Activated T-cell treated with anti-CD3 and anti-CD28 coated beads, Interleukin-2, amount 50 U/mL, for 72 hours (primary cell): ENCODE measurements at regions not wholly inside any gene's neighbourhood (a gene's known extent, or its start where the extent isn't known, plus 50 kb on each side); places are given as distances from the start of the nearest gene placed in this dataset.
"Not testable (repeated sequence)": the region's sequence is repeated elsewhere in the genome, so short reads cannot be mapped to it uniquely, and the experiment has no call there.

ENCODE experiments used
- ATAC-seq, 2 donors: fragments of 150-1000 bp; cut with Tn5 transposase; replicated peaks in 1 of 2; 2 replicates each; pipeline ENCODE4 v1.10.0; 2021; ENCODE audit warnings: moderate library complexity in 2 of 2, mild to moderate bottlenecking in 1 of 2
- DNase-seq, 2 donors: peaks; one replicate each; pipeline ENCODE4 v3.0.0; 2021 to 2022; ENCODE audit warnings: mixed read lengths in 1 of 2
- H3K27ac Mint-ChIP-seq: one replicate; pipeline ENCODE4 v1.8.0; 2022; ENCODE audit warnings: mild to moderate bottlenecking, moderate library complexity, mixed read lengths
- H3K27me3 Mint-ChIP-seq: one replicate; pipeline ENCODE4 v1.8.0; 2022; ENCODE audit warnings: low read depth, mixed read lengths
- H3K36me3 Mint-ChIP-seq, 2 donors: one replicate each; pipeline ENCODE4 v1.8.0; 2022; ENCODE audit warnings: mixed read lengths in 2 of 2, mild to moderate bottlenecking in 1 of 2; ENCODE audit not compliant: insufficient read depth in 2 of 2
- H3K4me1 Mint-ChIP-seq: one replicate; pipeline ENCODE4 v1.8.0; 2022; ENCODE audit warnings: low read depth, mixed read lengths
- H3K4me3 Mint-ChIP-seq, 2 donors: one replicate each; pipeline ENCODE4 v1.8.0; 2022; ENCODE audit warnings: mild to moderate bottlenecking in 2 of 2, mixed read lengths in 2 of 2, moderate library complexity in 2 of 2
- H3K9me3 Mint-ChIP-seq, 2 donors: one replicate each; pipeline ENCODE4 v1.8.0; 2022; ENCODE audit warnings: mixed read lengths in 2 of 2

DNA sequence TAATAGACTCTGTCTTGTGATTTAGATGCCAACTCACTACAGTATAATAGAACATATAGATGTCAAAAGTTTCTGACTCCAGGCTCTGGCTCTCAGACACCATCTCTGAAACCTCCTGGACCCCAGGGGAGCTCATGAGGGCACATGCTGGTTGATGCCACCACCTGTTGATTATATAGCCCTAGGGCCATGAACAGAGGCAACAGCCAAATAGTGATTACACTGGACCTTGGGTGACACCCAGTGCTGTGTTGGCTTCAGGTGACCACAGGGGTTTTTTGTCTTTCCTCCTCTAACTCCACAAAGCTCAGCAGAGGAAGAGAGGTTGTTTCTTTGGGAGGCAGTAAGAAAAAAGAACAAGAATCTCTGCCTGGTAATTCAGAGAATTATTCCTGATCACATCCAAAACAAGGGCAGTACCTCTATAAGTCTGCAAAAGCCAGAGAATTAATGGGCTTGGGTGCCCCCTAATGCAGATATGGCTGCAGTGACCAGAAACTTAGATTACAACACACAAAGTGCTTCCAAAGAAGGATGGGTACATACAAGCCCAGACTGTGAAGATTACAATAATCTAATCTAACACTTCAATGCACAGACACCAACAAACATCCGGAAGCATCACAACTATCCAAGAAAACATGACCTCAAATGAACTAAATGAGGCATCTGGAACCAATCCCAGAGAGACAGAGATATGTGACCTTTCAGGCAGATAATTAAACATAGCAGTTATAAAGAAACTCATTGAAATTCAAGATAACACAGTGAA is 1920.6 kb downstream of the ARAP2 start:
- H3K4me1 Mint-ChIP-seq: no peaks in the 10 kb centered on the region
- DNase-seq (no peak), ATAC-seq (no peak)
- H3K27ac Mint-ChIP-seq: no peak overlapping the region
- no peaks in the 10 kb centered on the region for H3K36me3 Mint-ChIP-seq
- no peak overlapping the region for H3K4me3 Mint-ChIP-seq
- no peaks in the 10 kb centered on the region for H3K27me3 Mint-ChIP-seq
- H3K9me3 Mint-ChIP-seq: peaks cover 0 to 13% of the 10 kb centered on the region in 2 donors

DNA sequence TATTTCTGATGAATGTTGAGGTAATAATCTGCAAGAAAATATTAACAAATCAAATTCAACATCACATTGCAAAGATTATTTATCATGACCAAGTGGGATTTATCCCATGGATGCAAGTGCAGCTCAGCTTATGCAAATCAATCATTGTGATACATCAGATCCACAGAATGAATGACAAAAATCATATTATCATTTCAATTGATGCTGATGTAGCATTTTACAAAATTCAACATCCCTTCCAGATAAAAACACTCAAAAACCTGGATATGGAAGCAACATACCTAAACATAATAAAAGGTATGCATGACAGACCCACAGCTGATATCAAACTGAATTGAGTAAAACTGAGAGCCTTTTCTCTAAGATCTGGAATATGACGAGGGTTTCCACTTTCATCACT is 1915.4 kb downstream of the ARAP2 start:
- H3K4me1 Mint-ChIP-seq: no peaks in the 10 kb centered on the region
- peaks cover 2 to 18% of the 10 kb centered on the region in 2 donors for H3K9me3 Mint-ChIP-seq
- no peak overlapping the region for H3K27ac Mint-ChIP-seq
- no peak for ATAC-seq
- H3K4me3 Mint-ChIP-seq: no peak overlapping the region
- no peaks in the 10 kb centered on the region for H3K36me3 Mint-ChIP-seq
- H3K27me3 Mint-ChIP-seq: no peaks in the 10 kb centered on the region
- DNase-seq: no peak

DNA sequence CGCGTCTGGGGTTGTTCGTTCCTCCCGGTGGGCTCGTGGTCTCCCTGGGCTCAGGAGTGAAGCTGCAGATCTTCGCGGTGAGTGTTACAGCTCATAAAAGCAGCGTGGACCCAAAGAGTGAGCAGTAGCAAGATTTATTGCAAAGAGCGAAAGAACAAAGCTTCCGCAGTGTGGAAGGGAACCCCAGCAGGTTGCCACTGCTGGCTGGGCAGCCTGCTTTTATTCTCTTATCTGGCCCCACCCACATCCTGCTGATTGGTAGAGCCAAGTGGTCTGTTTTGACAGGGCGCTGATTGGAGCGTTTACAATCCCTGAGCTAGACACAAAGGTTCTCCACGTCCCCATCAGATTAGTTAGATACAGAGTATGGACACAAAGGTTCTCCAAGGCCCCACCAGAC is 1909.2 kb downstream of the ARAP2 start:
- not testable (repeated sequence) for H3K4me3 Mint-ChIP-seq, ATAC-seq, H3K27ac Mint-ChIP-seq, H3K4me1 Mint-ChIP-seq, H3K9me3 Mint-ChIP-seq, H3K27me3 Mint-ChIP-seq, DNase-seq, H3K36me3 Mint-ChIP-seq

DNA sequence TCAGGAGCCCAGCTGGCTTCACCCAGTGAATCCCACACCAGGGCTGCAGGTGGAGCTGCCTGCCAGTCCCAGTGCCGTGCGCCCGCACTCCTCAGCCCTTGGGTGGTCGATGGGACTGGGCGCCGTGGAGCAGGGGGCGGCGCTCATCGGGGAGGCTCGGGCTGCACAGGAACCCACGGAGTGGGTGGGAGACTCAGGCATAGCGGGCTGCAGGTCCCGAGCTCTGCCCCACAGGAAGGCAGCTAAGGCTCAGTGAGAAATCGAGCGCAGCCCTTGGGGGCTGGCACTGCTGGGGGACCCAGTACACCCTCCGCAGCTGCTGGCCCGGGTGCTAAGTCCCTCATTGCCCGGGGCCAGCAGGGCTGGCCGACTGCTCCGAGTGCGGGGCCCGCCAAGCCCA is 1908.8 kb downstream of the ARAP2 start:
- H3K27ac Mint-ChIP-seq, H3K4me1 Mint-ChIP-seq, ATAC-seq, H3K36me3 Mint-ChIP-seq, H3K27me3 Mint-ChIP-seq, DNase-seq, H3K4me3 Mint-ChIP-seq, H3K9me3 Mint-ChIP-seq: not testable (repeated sequence)

DNA sequence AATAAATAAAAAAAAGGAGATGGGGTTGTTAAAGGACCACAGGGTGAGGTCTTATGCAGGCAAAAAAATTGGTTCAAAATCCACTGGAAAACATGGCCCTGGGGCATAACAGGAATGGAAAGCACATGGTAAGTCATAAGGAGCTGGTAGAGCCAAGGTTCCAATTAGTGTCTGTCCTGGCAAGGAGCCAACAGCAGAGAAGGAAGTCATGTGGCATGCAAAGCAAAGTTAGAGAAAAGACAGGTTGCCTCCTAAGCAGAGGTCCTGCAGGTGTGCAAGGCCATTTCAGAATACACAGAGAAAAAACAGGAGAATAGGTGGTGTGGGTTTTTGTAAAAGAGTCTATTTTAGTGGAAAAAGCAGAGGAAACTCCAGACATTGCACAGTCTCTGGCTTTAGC is 1881.7 kb downstream of the ARAP2 start:
- H3K4me1 Mint-ChIP-seq: no peaks in the 10 kb centered on the region
- ATAC-seq (no peak), DNase-seq (no peak)
- H3K9me3 Mint-ChIP-seq: peaks cover 7 to 12% of the 10 kb centered on the region in 2 donors
- H3K27me3 Mint-ChIP-seq: no peaks in the 10 kb centered on the region
- H3K27ac Mint-ChIP-seq: no peak overlapping the region
- H3K4me3 Mint-ChIP-seq: no peak overlapping the region
- H3K36me3 Mint-ChIP-seq: peaks cover 4% of the 10 kb centered on the region in 2 donors

DNA sequence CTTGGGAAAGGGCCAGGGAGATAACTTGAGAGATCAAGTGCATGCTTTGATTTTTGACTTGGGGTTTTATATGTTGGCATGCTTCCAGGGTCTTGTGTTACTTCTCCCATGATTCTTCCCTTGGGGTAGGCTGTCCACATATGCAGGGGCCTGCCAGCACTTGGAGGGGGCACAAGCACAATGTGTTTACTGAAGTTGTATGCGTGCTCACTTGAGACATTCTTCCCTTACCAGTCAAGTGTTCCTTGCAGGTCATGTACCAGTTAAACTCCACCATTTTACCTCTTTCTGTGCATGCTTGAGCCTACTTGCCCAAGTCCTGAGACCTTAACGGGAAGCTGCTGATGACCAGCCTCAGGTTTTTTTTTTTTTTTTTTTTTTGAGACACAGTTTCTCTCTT is 1880.5 kb downstream of the ARAP2 start:
- H3K36me3 Mint-ChIP-seq: peaks cover 3 to 4% of the 10 kb centered on the region in 2 donors
- H3K9me3 Mint-ChIP-seq: peaks cover 5 to 9% of the 10 kb centered on the region in 2 donors
- H3K27me3 Mint-ChIP-seq: no peaks in the 10 kb centered on the region
- H3K4me1 Mint-ChIP-seq: no peaks in the 10 kb centered on the region
- H3K27ac Mint-ChIP-seq: no peak overlapping the region
- no peak overlapping the region for H3K4me3 Mint-ChIP-seq
- ATAC-seq (no peak), DNase-seq (no peak)

DNA sequence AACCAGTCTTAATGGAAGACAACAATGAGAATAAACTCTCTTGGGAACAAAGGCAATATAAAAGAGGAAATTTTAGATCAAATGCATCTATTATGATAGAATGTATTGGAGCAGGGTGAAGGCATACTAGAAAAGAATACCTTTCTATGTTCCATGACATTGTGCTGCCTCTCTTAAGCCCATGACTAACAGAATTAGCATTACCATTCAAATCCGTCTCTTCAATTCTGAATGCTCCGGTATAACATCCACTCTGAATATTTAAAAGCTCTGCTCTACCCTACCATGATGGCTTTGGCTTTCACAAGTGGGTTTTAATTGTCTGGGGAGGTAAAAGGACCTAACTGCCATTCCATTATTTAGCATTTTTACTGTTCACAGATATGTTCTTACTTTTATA is 1878.4 kb downstream of the ARAP2 start:
- H3K27me3 Mint-ChIP-seq: no peaks in the 10 kb centered on the region
- H3K9me3 Mint-ChIP-seq: peaks cover 5 to 6% of the 10 kb centered on the region in 2 donors
- peaks cover 3 to 4% of the 10 kb centered on the region in 2 donors for H3K36me3 Mint-ChIP-seq
- no peaks in the 10 kb centered on the region for H3K4me1 Mint-ChIP-seq
- DNase-seq (no peak), ATAC-seq (no peak)
- H3K27ac Mint-ChIP-seq: no peak overlapping the region
- H3K4me3 Mint-ChIP-seq: no peak overlapping the region

DNA sequence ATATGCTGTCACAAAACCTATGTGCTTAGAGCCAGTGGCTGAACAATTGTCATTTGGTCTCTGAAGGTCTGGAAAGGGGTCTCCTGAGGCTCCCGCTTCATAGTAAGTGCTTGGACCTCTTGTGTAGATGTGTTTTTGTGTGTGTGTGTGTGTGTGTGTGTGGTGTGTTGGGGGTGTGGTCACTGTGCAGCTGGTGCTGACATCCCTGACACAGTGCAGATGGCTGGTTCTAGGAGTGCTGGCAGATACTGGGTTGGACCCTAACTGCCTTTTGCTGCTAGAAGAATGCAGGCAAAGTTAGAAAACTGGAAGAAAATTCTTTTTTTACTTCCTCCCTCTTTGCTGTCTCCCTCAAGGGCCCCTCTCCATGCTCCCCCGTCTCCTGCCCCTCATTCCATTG is 1872.6 kb downstream of the ARAP2 start:
- Mint-ChIP-seq H3K4me3 (no peak overlapping the region), H3K27ac (no peak overlapping the region), H3K9me3 (peaks cover 1 to 4% of the 10 kb centered on the region in 2 donors), H3K27me3 (no peaks in the 10 kb centered on the region), H3K4me1 (no peaks in the 10 kb centered on the region), H3K36me3 (no peaks in the 10 kb centered on the region)
- DNase-seq (no peak), ATAC-seq (no peak)

DNA sequence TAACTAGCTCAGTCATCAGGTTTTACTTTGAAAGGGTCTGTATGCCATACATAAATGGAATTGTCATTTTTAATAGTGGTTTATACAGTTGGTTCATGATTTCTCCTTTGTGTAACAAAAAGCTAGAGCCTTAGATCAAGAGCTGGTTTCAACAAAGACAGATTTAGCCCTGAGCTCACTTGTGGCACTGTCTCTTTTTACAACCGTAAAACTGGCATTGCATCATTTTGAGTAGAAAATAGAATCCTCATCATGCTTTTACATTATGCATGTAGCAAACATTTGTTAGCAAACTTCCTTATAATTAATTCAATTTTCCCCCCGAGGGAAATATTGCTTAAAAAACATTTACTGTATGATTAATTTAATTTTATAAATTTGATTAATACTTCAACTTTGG is 1871.5 kb downstream of the ARAP2 start:
- Mint-ChIP-seq H3K4me3 (no peak overlapping the region), H3K27me3 (no peaks in the 10 kb centered on the region)
- ATAC-seq: no peak

DNA sequence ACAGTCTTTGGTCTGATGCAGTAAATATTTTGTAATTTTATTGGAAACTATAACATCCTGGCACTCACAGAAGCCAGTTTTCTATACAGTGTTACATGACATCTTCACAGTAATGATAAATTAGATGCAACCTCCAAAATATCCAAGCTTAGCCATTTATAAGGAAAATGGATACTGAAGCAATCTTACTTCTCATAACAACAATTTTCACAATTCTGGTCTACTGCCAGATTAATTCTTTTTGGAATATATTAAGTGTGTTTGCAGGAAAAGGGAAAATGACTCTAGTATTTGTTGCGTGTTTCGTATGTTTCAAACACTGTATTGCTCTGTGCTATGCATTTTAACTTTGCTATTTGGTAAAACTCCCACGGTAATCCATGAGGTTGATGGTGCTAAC is 1870.9 kb downstream of the ARAP2 start:
- Mint-ChIP-seq H3K4me1 (no peaks in the 10 kb centered on the region), H3K27ac (no peak overlapping the region), H3K27me3 (no peaks in the 10 kb centered on the region), H3K9me3 (peaks cover 0 to 6% of the 10 kb centered on the region in 2 donors), H3K36me3 (no peaks in the 10 kb centered on the region), H3K4me3 (no peak overlapping the region)
- DNase-seq: no peak
- ATAC-seq: no peak

More for the DNA sequence above, 1871.5 kb downstream of the ARAP2 start:
- no peaks in the 10 kb centered on the region for H3K4me1 Mint-ChIP-seq
- DNase-seq: no peak
- peaks cover 0 to 6% of the 10 kb centered on the region in 2 donors for H3K9me3 Mint-ChIP-seq
- no peaks in the 10 kb centered on the region for H3K36me3 Mint-ChIP-seq
- no peak overlapping the region for H3K27ac Mint-ChIP-seq

DNA sequence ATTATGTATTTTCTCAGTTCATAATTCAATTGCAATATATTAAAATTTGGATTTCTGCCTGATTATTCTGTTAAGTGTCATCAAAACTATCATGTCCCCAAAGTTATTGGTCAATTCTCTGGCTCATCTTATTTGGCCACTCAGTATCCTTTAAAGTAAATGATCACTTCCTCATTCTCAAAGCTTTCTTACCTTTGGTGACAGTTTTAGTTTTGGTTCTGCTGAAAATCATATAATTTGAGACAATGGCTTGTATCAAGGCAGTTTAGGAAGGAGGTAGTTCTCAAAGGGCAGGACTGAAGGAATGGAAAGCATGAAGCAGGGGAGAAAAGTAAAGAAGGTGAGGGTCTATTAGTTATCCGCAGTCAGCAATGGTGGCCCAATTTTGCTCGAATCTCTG is 1832.1 kb downstream of the ARAP2 start:
- Mint-ChIP-seq H3K27ac (no peak overlapping the region), H3K4me3 (no peak overlapping the region), H3K27me3 (no peaks in the 10 kb centered on the region), H3K9me3 (peaks cover 11 to 12% of the 10 kb centered on the region in 2 donors), H3K4me1 (no peaks in the 10 kb centered on the region), H3K36me3 (peaks cover 1 to 3% of the 10 kb centered on the region in 2 donors)
- ATAC-seq (no peak), DNase-seq (no peak)

DNA sequence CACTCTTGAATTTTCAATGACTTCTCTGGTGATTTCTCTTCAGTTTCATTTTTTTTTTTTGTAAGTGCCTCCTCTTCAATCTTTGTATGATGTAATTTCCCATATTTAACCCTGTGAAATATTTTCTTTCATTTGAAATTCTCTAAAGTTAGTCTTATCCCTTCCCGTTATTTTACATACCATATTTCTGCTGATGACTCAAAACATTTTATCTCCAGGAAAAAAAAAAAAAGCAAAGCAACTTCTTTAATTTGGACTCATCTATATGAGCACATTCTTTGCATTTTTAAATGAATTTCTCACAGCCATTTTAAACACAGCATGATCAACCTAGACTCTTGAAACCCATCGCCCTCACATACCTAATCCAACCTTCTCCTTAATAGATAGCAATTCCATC is 1831.4 kb downstream of the ARAP2 start:
- no peaks in the 10 kb centered on the region for H3K4me1 Mint-ChIP-seq
- peaks cover 1 to 3% of the 10 kb centered on the region in 2 donors for H3K36me3 Mint-ChIP-seq
- ATAC-seq (no peak), DNase-seq (no peak)
- no peak overlapping the region for H3K27ac Mint-ChIP-seq
- no peak overlapping the region for H3K4me3 Mint-ChIP-seq
- peaks cover 10 to 13% of the 10 kb centered on the region in 2 donors for H3K9me3 Mint-ChIP-seq
- no peaks in the 10 kb centered on the region for H3K27me3 Mint-ChIP-seq

DNA sequence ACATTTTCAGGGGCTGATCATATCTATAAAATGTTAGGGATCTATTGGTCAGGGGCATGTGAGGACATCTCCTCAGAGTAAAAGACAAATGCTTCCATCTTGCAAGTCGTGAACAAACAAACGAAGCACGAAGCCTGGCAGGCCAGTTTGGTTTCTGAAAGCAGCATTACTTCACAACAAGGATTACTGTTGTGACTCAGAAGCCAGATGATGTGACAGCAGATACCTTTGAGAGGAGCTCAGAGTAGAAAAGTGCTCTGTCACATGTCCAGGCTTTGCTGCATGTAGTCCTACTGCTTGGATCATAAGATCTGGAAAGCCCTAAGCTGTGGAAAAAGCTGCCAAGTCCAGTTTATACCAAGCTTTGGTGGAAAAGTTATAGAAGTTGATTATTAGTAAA is 1827.2 kb downstream of the ARAP2 start:
- Mint-ChIP-seq H3K9me3 (peaks cover 5 to 9% of the 10 kb centered on the region in 2 donors), H3K36me3 (no peaks in the 10 kb centered on the region), H3K27me3 (no peaks in the 10 kb centered on the region), H3K27ac (no peak overlapping the region), H3K4me3 (no peak overlapping the region), H3K4me1 (no peaks in the 10 kb centered on the region)
- ATAC-seq: no peak
- no peak for DNase-seq

DNA sequence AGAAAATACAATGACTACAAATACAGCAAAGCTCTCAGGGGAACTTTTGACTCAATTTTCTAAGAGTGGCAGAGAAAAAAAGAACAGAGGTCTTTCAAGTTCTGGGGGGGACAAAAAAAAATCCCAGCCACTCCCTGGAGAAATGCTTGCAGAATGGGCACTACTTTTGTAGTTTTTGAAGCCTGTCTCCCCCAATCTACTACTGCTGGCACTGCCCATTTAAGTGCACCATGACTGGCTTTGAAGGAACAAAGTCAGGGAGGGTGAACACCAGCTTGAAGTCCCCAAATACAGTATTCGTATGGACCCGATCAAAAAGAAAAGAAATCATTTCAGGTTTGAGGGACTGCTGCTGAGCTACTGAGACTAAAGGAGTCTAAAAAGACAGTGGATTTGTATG is 1824.4 kb downstream of the ARAP2 start:
- Mint-ChIP-seq H3K27me3 (no peaks in the 10 kb centered on the region), H3K4me1 (no peaks in the 10 kb centered on the region), H3K27ac (no peak overlapping the region), H3K36me3 (no peaks in the 10 kb centered on the region), H3K4me3 (no peak overlapping the region), H3K9me3 (peaks cover 5% of the 10 kb centered on the region in 2 donors)
- ATAC-seq: no peak
- no peak for DNase-seq
